A549 (cell line): ENCODE measurements at regions not wholly inside any gene's neighbourhood (a gene's known extent, or its start where the extent isn't known, plus 50 kb on each side); places are given as distances from the start of the nearest gene placed in this dataset.

ENCODE experiments used
- BCL3 ChIP-seq: fragments of >200 bp; sonication (Bioruptor Twin); formaldehyde crosslinking; IDR thresholded peaks from 3 replicates; pipeline ENCODE4 v1.6.1; 2016
- CEBPB ChIP-seq, 2 experiments: fragments of >200 bp in 1 of 2; sonication (Bioruptor Twin) in 1 of 2; formaldehyde crosslinking in 1 of 2; IDR thresholded peaks; 2 replicates each; pipeline ENCODE4 v1.6.1; 2012 to 2016
- CTCF ChIP-seq: fragments of >200 bp; sonication (Bioruptor Twin); formaldehyde crosslinking; IDR thresholded peaks from 3 replicates; pipeline ENCODE4 v1.5.1; 2016
- EP300 ChIP-seq, 2 experiments: fragments of >200 bp; sonication (Bioruptor Twin); formaldehyde crosslinking; IDR thresholded peaks; 2 replicates in 1 of 2; 3 replicates in 1 of 2; pipeline ENCODE4 v1.6.1; 2016 to 2017
- MAZ ChIP-seq: fragments of 150-350 bp; IDR thresholded peaks from 2 replicates; pipeline ENCODE4 v1.6.1; 2014; ENCODE audit warnings: antibody characterized with exemption, low read depth, low read length, borderline replicate concordance
- POLR2A ChIP-seq: IDR thresholded peaks from 2 replicates; pipeline ENCODE4 v1.6.1; 2012; ENCODE audit warnings: mild to moderate bottlenecking, low read length
- RAD21 ChIP-seq, 2 experiments: fragments of >200 bp in 1 of 2; sonication (Bioruptor Twin) in 1 of 2; formaldehyde crosslinking in 1 of 2; IDR thresholded peaks in 1 of 2; conservative IDR thresholded peaks in 1 of 2; 2 replicates in 1 of 2; 3 replicates in 1 of 2; pipeline ENCODE4 v1.6.1; 2012 to 2018; ENCODE audit warnings: inconsistent platforms in 1 of 2
- TF ChIP-seq, protein P1 (sequence below): IDR thresholded peaks from 2 replicates; pipeline ENCODE4 v1.6.1; 2012; ENCODE audit warnings: low read depth, borderline replicate concordance
- TF ChIP-seq, protein P2 (sequence below): fragments of 200-600 bp; sonication (generic); IDR thresholded peaks from 2 replicates; pipeline ENCODE4 v1.6.1; 2016; ENCODE audit warnings: antibody characterized with exemption, mild to moderate bottlenecking, moderate library complexity

- TF ChIP-seq CTCF, result no peak
- TF ChIP-seq, protein P1, sequence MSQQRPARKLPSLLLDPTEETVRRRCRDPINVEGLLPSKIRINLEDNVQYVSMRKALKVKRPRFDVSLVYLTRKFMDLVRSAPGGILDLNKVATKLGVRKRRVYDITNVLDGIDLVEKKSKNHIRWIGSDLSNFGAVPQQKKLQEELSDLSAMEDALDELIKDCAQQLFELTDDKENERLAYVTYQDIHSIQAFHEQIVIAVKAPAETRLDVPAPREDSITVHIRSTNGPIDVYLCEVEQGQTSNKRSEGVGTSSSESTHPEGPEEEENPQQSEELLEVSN, result no peak
- no peak for TF ChIP-seq POLR2A
- TF ChIP-seq BCL3, result no peak
- TF ChIP-seq, protein P2, sequence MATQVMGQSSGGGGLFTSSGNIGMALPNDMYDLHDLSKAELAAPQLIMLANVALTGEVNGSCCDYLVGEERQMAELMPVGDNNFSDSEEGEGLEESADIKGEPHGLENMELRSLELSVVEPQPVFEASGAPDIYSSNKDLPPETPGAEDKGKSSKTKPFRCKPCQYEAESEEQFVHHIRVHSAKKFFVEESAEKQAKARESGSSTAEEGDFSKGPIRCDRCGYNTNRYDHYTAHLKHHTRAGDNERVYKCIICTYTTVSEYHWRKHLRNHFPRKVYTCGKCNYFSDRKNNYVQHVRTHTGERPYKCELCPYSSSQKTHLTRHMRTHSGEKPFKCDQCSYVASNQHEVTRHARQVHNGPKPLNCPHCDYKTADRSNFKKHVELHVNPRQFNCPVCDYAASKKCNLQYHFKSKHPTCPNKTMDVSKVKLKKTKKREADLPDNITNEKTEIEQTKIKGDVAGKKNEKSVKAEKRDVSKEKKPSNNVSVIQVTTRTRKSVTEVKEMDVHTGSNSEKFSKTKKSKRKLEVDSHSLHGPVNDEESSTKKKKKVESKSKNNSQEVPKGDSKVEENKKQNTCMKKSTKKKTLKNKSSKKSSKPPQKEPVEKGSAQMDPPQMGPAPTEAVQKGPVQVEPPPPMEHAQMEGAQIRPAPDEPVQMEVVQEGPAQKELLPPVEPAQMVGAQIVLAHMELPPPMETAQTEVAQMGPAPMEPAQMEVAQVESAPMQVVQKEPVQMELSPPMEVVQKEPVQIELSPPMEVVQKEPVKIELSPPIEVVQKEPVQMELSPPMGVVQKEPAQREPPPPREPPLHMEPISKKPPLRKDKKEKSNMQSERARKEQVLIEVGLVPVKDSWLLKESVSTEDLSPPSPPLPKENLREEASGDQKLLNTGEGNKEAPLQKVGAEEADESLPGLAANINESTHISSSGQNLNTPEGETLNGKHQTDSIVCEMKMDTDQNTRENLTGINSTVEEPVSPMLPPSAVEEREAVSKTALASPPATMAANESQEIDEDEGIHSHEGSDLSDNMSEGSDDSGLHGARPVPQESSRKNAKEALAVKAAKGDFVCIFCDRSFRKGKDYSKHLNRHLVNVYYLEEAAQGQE, result no peak
- no peak for TF ChIP-seq EP300 (IDR thresholded peaks at IDR 0.05)
- no peak for TF ChIP-seq MAZ
- no peak for TF ChIP-seq RAD21 (conservative IDR thresholded peaks at IDR 0.05 in 1 of 2, IDR thresholded peaks at IDR 0.05 in 1 of 2)
- no peak for TF ChIP-seq CEBPB (IDR thresholded peaks at IDR 0.05)
These were observed 295.8 kb upstream of the TBL1XR1 start for GRCh38 chr3:177493091-177493490.
